Endothelial cell of umbilical vein (primary cell): ENCODE measurements at regions not wholly inside any gene's neighbourhood (a gene's known extent, or its start where the extent isn't known, plus 50 kb on each side); places are given as distances from the start of the nearest gene placed in this dataset.

Experiments
- BruUV-seq: library from RNA; stranded (reverse); fragments of 400-500 nt; replicated peaks from 2 replicates; lab custom pipeline; 2021; lab: Mats Ljungman, UMichigan
- CTCF ChIA-PET: fragments of 300-600, 350-600 bp; sonication (Branson Sonifier 250); formaldehyde crosslinking; loops from one replicate; lab custom pipeline; 2021; ENCODE audit warnings: antibody characterized with exemption, inconsistent platforms; lab: Charles Lee
- POLR2A ChIA-PET: fragments of 300-600, 350-600 bp; sonication (Branson Sonifier 250); formaldehyde crosslinking; loops from one replicate; lab custom pipeline; 2021; ENCODE audit warnings: antibody characterized with exemption, inconsistent platforms; lab: Charles Lee
- DNase-seq: peaks from one replicate; pipeline ENCODE4 v3.0.0-alpha.2; 2011; ENCODE audit warnings: low read depth, low spot score
- FAIRE-seq: peaks from 2 replicates; lab custom pipeline; 2011; peaks lifted over from hg19 to GRCh38; lab: Jason Lieb, UNC
- H2AFZ ChIP-seq: 2 replicates; pipeline ENCODE4 v1.6.0; 2012; ENCODE audit warnings: low read depth, low read length, control low read depth, inconsistent platforms
- H3K27ac ChIP-seq: 2 replicates; pipeline ENCODE4 v1.5.1; 2011; ENCODE audit warnings: low read depth, mild to moderate bottlenecking, control low read depth, low read length, moderate library complexity; ENCODE audit not compliant: insufficient read depth
- H3K27me3 ChIP-seq, 2 experiments: 2 replicates each; pipeline versions ENCODE4 v1.6.0 to v1.6.1; 2011; ENCODE audit warnings: low read length in 2 of 2, mixed read lengths in 1 of 2; ENCODE audit not compliant: control insufficient read depth in 2 of 2, insufficient read depth in 2 of 2
- H3K36me3 ChIP-seq, 2 experiments: 2 replicates in 1 of 2; 3 replicates in 1 of 2; pipeline ENCODE4 v1.5.1; 2011; ENCODE audit warnings: low read length in 2 of 2, mild to moderate bottlenecking in 1 of 2, moderate library complexity in 1 of 2; ENCODE audit not compliant: control insufficient read depth in 2 of 2, insufficient read depth in 2 of 2; ENCODE audit errors: extremely low read depth in 1 of 2
- H3K4me1 ChIP-seq: 3 replicates; pipeline ENCODE4 v1.5.1; 2011; ENCODE audit warnings: mild to moderate bottlenecking, low read length; ENCODE audit not compliant: control insufficient read depth, insufficient read depth; ENCODE audit errors: extremely low read depth
- H3K4me2 ChIP-seq: 2 replicates; pipeline ENCODE4 v1.6.1; 2011; ENCODE audit warnings: low read length, control low read depth, mixed read lengths; ENCODE audit not compliant: insufficient read depth
- H3K4me3 ChIP-seq, 3 experiments: fragments of 200-600 bp in 1 of 3; sonication (generic), shearing (Covaris generic) in 1 of 3; replicated peaks in 1 of 3; 2 replicates each; pipeline ENCODE4 v1.5.1; 2011 to 2016; ENCODE audit warnings: control low read depth in 3 of 3, low read length in 3 of 3, mild to moderate bottlenecking in 2 of 3, inconsistent platforms in 1 of 3, low read depth in 1 of 3, moderate library complexity in 1 of 3; ENCODE audit not compliant: insufficient read depth in 1 of 3
- H3K79me2 ChIP-seq: 2 replicates; pipeline ENCODE4 v1.6.0; 2012; ENCODE audit warnings: low read length, inconsistent platforms; ENCODE audit not compliant: control insufficient read depth, insufficient read depth
- H3K9ac ChIP-seq: replicated peaks from 2 replicates; pipeline ENCODE3; 2011; ENCODE audit warnings: low read length, control low read depth; ENCODE audit not compliant: insufficient read depth; ENCODE audit errors: extremely low read depth
- H3K9me1 ChIP-seq: replicated peaks from 3 replicates; pipeline ENCODE4 v1.6.0; 2011; ENCODE audit warnings: mild to moderate bottlenecking, low read length; ENCODE audit not compliant: control insufficient read depth, insufficient read depth; ENCODE audit errors: extremely low read depth
- H3K9me3 ChIP-seq: replicated peaks from 2 replicates; pipeline ENCODE4 v1.5.1; 2012; ENCODE audit warnings: low read length, inconsistent platforms; ENCODE audit not compliant: control insufficient read depth, insufficient read depth
- H4K20me1 ChIP-seq: replicated peaks from 2 replicates; pipeline ENCODE3; 2011; ENCODE audit warnings: mild to moderate bottlenecking, low read length; ENCODE audit not compliant: control insufficient read depth, insufficient read depth; ENCODE audit errors: extremely low read depth
- EZH2 ChIP-seq: IDR thresholded peaks from 2 replicates; pipeline ENCODE4 v1.6.1; 2012; ENCODE audit warnings: borderline replicate concordance, low read depth, mild to moderate bottlenecking, moderate library complexity, low read length, inconsistent platforms; ENCODE audit not compliant: severe bottlenecking
- FOS ChIP-seq: IDR thresholded peaks from 2 replicates; pipeline ENCODE4 v1.6.1; 2011; ENCODE audit warnings: mild to moderate bottlenecking, low read length, moderate library complexity, borderline replicate concordance; ENCODE audit not compliant: insufficient read depth
- GATA2 ChIP-seq: IDR thresholded peaks from 2 replicates; pipeline ENCODE4 v1.7.0; 2011; ENCODE audit warnings: low read depth, mild to moderate bottlenecking, moderate library complexity, mixed read lengths, low read length; ENCODE audit not compliant: insufficient read length, insufficient read depth
- JUN ChIP-seq: IDR thresholded peaks from 2 replicates; pipeline ENCODE4 v1.6.1; 2011; ENCODE audit warnings: borderline replicate concordance, low read depth; ENCODE audit not compliant: insufficient read length, insufficient read depth
- MYC ChIP-seq: IDR thresholded peaks from one replicate; pipeline ENCODE4 v1.6.1; 2011; ENCODE audit warnings: mild to moderate bottlenecking, low read depth, low read length
- POLR2A ChIP-seq: IDR thresholded peaks from 2 replicates; pipeline ENCODE4 v1.6.1; 2012; ENCODE audit warnings: low read depth, mild to moderate bottlenecking, control low read depth, low read length
- POLR2AphosphoS5 ChIP-seq: IDR thresholded peaks from 2 replicates; pipeline ENCODE4 v1.6.1; 2012; ENCODE audit warnings: low read depth, mild to moderate bottlenecking, control low read depth, low read length, moderate library complexity; ENCODE audit not compliant: insufficient read depth
- dilution Hi-C: fragments of 300-500 bp; cut with MboI; formaldehyde crosslinking; loops from one replicate; pipeline ENCODE4 v1.15.0; 2019; ENCODE audit warnings: low sequenced_read_pairs; ENCODE audit not compliant: extremely low pct_ligation_motif_present
- intact Hi-C: fragments of 100-400 bp; cut with micrococcal nuclease; formaldehyde crosslinking; loops from one replicate; pipeline ENCODE4 v1.10.0; 2022
- TF ChIP-seq, protein P1 (sequence below): IDR thresholded peaks from 2 replicates; pipeline ENCODE4 v1.6.1; 2011; ENCODE audit not compliant: insufficient read depth, insufficient read length
- TF ChIP-seq, protein P2 (sequence below), 2 donors: IDR thresholded peaks; 1 replicate in 1 of 2; 2 replicates in 1 of 2; pipeline ENCODE4 v1.5.1; 2011; ENCODE audit warnings: low read length in 2 of 2, mild to moderate bottlenecking in 2 of 2, moderate library complexity in 2 of 2, control low read depth in 1 of 2, inconsistent platforms in 1 of 2, low read depth in 1 of 2; ENCODE audit not compliant: insufficient read depth in 1 of 2; ENCODE audit errors: extremely low read depth in 1 of 2

DNA sequence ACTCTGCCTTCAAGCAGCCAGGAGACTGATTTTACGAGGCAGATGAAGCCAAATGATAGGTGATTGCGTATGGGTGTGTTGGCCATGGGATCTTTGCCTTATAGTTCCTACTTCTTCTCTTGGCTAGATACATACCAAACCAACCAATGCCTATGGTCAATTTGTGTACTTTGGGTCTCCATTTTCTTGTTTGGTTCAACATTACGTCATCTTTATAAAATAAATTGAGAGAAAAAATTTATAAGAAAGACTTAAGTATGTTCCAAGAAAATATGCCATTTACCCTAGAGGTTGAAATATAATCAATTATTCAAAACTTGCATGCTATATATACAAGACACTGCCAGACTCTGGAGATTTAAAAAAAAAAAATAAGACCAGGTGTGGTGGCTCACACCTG lies 150.9 kb downstream of the SP3 start:
- intact Hi-C loops (no loop called here), dilution Hi-C loops (no loop called here)
- BruUV-seq = no TSS peak
- Histone ChIP-seq H3K4me1 (no peaks in the 10 kb centered on the region), H4K20me1 (no peaks in the 10 kb centered on the region), H3K79me2 (no peaks in the 10 kb centered on the region), H3K9me3 (no peaks in the 10 kb centered on the region), H2AFZ (no peak overlapping the region), H3K27me3 (peaks cover 2 to 3% of the 10 kb centered on the region in 2 experiments), H3K4me3 (no peak overlapping the region), H3K9me1 (no peaks in the 10 kb centered on the region), H3K27ac (no peak overlapping the region), H3K9ac (no peak overlapping the region), H3K36me3 (no peaks in the 10 kb centered on the region), H3K4me2 (no peak overlapping the region)
- DNase-seq (no peak), FAIRE-seq (no peak)
- CTCF ChIA-PET = interaction anchor here (1.1 to 1.6 kb wide), 2 partner anchors 8 to 13 kb away, joined by 4 to 6 read pairs; no protein-coding TSS in a partner anchor
- POLR2A ChIA-PET = no interaction called here
- TF ChIP-seq FOS (no peak), POLR2A (no peak), EZH2 (no peak), GATA2 (no peak), JUN (no peak), MYC (no peak), POLR2AphosphoS5 (no peak)
- TF ChIP-seq, protein P1, sequence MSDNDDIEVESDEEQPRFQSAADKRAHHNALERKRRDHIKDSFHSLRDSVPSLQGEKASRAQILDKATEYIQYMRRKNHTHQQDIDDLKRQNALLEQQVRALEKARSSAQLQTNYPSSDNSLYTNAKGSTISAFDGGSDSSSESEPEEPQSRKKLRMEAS = no peak
- TF ChIP-seq, protein P2, sequence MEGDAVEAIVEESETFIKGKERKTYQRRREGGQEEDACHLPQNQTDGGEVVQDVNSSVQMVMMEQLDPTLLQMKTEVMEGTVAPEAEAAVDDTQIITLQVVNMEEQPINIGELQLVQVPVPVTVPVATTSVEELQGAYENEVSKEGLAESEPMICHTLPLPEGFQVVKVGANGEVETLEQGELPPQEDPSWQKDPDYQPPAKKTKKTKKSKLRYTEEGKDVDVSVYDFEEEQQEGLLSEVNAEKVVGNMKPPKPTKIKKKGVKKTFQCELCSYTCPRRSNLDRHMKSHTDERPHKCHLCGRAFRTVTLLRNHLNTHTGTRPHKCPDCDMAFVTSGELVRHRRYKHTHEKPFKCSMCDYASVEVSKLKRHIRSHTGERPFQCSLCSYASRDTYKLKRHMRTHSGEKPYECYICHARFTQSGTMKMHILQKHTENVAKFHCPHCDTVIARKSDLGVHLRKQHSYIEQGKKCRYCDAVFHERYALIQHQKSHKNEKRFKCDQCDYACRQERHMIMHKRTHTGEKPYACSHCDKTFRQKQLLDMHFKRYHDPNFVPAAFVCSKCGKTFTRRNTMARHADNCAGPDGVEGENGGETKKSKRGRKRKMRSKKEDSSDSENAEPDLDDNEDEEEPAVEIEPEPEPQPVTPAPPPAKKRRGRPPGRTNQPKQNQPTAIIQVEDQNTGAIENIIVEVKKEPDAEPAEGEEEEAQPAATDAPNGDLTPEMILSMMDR (IDR thresholded peaks at IDR 0.05; ENCODE audit: extremely low read depth in 1 of 2, insufficient read depth in 1 of 2, low read depth in 1 of 2, low read length in 2 of 2) = no peak
